GM18498 (cell line): ENCODE measurements at regions not wholly inside any gene's neighbourhood (a gene's known extent, or its start where the extent isn't known, plus 50 kb on each side); places are given as distances from the start of the nearest gene placed in this dataset.
A peak's percentile ranks its signal among the peaks of the same experiment; 100 is the strongest.

Experiments
- ATAC-seq: cut with Tn5 transposase; IDR thresholded peaks from one replicate; pipeline ENCODE4 v1.9.1; 2021; ENCODE audit warnings: mild to moderate bottlenecking, moderate library complexity; ENCODE audit not compliant: unreplicated experiment

DNA sequence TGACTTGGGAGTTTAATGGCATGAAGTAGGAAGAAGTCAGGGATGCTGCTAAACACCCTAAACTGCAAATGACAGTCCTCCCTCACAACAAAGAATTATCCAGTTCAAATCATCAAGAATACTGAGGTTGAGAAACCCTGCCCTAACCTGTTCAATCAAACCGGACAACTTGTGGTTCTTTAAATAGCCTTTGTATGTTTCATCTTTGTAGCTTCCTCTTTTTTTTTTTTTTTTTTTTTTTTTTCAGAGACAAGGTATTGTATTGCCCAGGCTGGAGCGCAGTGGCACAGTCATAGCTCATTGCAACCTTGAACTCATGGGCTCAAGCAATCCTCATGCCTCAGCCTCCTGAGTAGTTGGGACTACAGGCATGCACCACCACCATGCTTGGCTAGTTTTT, 52.5 kb upstream of the TTC29 start:
- ATAC-seq, result no peak

- ATAC-seq, result no peak
Observed at GRCh38 chr4:147003956-147004809, 58.5 kb upstream of the TTC29 start.

- no peak for ATAC-seq
Observed at GRCh38 chr4:147006229-147006628, 60.6 kb upstream of the TTC29 start.

DNA sequence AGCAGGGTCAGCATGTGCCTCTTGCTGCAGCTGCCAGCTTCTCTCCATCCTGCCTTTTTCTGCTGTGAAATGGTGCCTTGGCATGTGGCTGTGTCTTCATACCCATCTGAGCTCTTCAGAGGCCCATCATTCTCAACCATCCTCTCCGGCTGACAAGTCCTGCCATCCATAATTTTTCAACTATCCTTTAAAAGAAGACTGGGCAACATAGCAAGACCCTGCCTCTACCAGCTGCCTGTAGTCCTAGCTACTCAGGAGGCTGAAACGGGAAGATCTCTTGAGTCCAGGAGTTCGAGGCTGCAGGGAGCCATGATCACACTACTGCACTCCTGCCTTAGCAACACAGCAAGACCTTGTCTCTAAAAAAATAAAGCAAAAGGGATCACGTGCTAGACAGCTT, 64.2 kb upstream of the TTC29 start:
- no peak for ATAC-seq

GRCh38 chr4:147011411-147011810, 65.7 kb upstream of the TTC29 start:
- ATAC-seq, result no peak

DNA sequence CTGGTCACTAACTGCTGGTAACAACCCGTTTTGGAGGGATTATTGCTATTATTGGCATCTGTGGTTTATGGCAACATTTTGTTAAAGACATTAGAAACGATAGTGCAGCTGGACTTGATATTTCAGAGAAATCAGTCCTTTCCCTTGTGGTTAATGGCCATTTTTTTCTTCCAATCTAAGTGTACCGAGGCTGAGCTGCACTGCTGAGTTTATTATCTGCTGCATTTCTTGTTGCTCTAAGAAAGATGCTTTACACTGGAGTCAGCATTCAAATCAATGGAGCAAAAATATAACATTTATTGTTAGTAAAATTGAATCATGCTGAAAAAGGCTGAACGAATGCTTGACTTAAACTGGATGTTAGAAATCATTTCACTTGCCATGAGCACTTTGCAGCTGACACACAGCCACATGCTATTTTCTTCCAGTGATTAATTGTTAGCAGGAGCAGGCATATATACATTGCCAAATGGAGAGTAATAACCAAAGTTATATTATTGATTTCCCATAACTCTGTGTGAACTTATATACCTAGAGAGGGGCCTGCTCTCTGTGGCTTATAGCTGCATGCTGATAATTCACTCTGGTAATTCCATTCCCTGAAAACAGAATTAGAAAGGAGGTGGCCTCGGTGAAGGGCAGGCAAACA, 66.5 kb upstream of the TTC29 start:
- ATAC-seq, result no peak

DNA sequence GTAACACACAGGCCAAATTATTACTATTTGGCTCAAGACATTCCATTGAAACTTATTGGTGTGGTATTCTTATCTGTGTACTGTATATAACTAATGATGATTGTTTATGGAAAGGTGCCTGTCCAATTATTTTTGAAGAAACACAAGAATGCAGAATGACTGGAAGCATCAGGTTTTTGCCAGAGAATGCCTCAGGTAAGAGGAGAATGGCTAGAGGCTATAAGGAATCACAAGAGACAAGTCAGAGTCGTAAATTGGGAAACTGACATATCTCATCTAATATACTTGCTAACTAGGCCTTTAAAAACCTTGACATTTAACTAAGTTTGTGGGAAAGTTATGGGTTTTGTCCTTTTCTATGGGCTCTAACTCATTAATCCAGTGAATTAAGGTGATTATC, 69.3 kb upstream of the TTC29 start:
- ATAC-seq, result no peak

GRCh38 chr4:147015491-147015890, 69.8 kb upstream of the TTC29 start:
- no peak for ATAC-seq

GRCh38 chr4:147017081-147017480, 71.4 kb upstream of the TTC29 start:
- ATAC-seq, result no peak

DNA sequence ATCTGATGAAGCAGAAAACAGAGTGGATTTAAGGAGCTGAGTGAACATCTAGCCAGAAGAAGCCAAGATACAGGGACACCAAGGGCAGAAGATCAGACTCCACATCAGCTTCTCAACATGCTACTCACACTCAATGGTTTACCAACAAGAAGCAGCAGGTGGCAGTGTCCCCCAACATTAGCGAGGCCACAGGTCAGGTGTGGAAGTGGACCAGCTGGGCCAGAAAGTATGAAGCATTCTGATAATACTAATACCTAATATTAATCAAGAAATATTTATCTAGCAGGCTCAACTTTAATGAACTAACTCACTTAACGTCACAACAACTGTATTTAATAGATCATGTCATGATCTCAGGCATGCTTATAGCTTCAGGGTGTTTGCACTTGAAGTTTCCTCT, 73.4 kb upstream of the TTC29 start:
- ATAC-seq, result peak; percentile 88

DNA sequence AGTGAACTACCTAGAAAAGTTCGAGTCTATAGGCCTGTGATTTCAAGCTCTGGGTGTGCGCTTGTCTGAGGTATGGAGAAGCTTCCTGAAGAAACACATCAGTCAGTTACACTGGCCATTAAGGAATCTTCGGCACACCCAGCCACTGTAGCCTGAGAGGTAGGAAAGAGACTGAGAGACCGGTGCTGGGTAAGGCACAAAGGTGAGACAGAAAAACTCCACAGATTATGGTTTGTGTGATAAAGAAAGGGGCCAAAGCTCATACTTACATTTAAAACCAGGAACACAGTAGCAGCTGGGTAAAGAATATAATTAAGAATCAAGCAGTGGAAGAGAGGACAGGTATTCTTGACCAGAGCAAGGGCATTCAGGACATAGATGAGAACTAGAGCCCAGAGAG, 74.8 kb upstream of the TTC29 start:
- no peak for ATAC-seq

DNA sequence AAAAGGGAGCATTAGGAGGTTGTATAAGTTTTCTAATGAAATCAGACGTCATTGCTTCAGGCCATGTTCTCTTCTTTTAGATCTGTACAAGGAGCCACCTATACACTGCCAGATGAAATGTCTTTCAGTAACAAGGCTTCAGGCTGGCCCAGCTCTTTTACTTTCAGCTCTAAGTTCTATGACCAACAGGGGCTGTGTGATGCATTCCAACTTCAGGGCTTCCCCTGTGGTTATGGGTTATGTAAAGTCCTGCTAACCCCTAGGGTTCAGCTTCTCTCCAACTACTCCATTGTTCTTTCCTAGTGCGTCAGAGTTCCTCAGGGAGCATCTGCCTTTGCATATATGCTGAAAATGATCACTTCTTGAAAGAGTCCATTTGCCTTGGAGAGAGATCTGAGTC, 79.4 kb upstream of the TTC29 start:
- no peak for ATAC-seq

DNA sequence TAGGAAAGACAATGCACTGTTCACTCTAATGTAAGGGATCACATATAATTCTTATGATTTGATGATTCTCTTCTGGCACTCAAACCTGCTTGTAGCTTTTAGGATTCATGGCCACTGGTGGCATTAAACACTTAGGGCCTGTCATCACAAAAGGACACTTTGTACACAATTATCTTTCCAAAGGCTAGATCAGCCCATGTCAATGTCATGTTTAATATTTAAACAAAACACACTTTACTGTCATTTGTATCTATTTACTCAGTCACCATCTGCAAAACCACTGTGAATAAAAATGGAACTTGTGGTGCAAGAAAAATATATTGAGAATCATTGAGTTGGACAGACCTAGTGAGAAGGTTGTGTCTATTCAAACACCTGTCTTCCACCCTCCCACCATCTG, 83.6 kb upstream of the TTC29 start:
- ATAC-seq, result no peak

GRCh38 chr4:147034372-147034771, 88.7 kb upstream of the TTC29 start:
- no peak for ATAC-seq

GRCh38 chr4:147037069-147037468, 91.4 kb upstream of the TTC29 start:
- no peak for ATAC-seq

GRCh38 chr4:147039976-147040575, 94.4 kb upstream of the TTC29 start:
- no peak for ATAC-seq

DNA sequence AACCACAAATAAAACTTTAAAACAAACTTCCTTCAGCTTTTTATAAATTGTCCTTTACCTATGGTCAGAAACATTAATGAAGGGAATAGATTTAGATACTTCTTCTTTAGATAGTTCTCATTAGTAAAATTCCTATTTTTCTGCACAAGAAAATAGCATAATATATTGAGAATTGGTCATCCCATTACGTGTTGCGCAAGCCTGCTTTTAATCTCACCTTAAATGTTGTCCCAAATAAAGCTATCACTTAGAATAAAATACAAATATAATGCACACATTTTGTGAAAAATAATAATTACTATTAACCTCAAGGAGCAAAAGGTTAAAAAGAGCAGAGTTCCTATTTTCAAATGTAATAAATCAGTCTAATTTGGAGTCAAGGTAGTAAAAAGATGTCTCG, 95.2 kb upstream of the TTC29 start:
- no peak for ATAC-seq

DNA sequence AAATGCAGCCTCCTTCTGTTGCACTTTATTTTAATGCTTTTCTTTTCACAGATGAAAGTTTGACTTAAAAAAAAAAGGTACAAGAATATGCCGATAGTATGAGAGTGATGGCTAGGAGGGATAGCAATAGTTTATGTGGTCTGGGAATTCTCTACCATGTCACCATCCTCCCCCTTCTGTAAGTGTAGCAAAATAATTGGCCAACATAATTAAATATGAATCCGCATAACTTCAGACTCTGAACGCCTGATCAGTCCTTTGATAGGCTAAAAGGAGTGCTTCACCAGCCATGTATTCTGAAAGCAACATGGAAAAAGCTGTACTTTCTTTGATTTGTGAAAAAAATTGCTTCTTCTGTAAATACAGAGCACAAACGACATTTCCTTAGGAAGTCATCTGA, 95.7 kb upstream of the TTC29 start:
- no peak for ATAC-seq

- no peak for ATAC-seq
Observed at GRCh38 chr4:147042046-147042445, 96.4 kb upstream of the TTC29 start.

- ATAC-seq, result no peak
Observed at GRCh38 chr4:147044241-147044640, 98.6 kb upstream of the TTC29 start.

DNA sequence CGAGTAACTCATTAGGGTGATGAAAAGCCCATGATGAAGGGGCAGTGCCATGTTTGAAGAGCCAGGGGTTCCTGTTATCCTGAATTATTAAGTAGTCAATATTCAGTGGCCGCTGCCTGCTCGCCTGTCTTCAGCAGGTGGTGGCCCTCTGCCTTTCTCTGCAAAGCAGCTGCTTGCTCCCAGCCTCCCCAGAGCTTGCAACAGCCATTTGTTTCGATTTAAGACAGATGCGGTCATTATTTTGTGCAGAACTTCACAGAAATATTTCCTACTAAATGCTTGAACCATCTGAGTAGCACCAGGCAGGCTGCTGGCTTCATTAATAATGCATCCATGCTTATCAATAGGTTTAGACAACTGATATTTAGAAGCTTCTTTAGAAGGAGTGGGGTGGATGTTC, 104.3 kb upstream of the TTC29 start:
- no peak for ATAC-seq

GRCh38 chr4:147050356-147050765, 104.7 kb upstream of the TTC29 start:
- ATAC-seq, result no peak
